Natural killer cell (primary cell): ENCODE measurements at regions not wholly inside any gene's neighbourhood (a gene's known extent, or its start where the extent isn't known, plus 50 kb on each side); places are given as distances from the start of the nearest gene placed in this dataset.

ENCODE experiments used
- ATAC-seq, 3 donors: fragments of 150-1000 bp in 2 of 3; fragments of 200-7000 bp in 1 of 3; cut with Tn5 transposase; 1 replicate in 1 of 3; 2 replicates in 2 of 3; pipeline ENCODE4 v1.10.0; 2021; ENCODE audit warnings: mild to moderate bottlenecking in 2 of 3, moderate library complexity in 2 of 3
- DNase-seq, 2 donors: peaks; one replicate each; pipeline versions ENCODE4 v3.0.0 to v3.0.0-alpha.2; 2013 to 2021; ENCODE audit warnings: mixed read lengths in 1 of 2
- H3K27ac ChIP-seq: one replicate; pipeline ENCODE4 v1.5.1; 2013; ENCODE audit warnings: mild to moderate bottlenecking, low read length
- H3K27me3 ChIP-seq: one replicate; pipeline ENCODE4 v1.6.1; 2013; ENCODE audit warnings: low read length; ENCODE audit not compliant: control insufficient read depth, insufficient read depth
- H3K36me3 ChIP-seq: one replicate; pipeline ENCODE4 v1.6.1; 2013; ENCODE audit warnings: low read length; ENCODE audit not compliant: control insufficient read depth, insufficient read depth
- H3K4me1 ChIP-seq: one replicate; pipeline ENCODE4 v1.6.1; 2013; ENCODE audit warnings: low read length; ENCODE audit not compliant: control insufficient read depth, insufficient read depth
- H3K4me3 ChIP-seq: one replicate; pipeline ENCODE4 v1.5.1; 2013; ENCODE audit warnings: low read length
- H3K9me3 ChIP-seq: one replicate; pipeline ENCODE4 v1.6.1; 2013; ENCODE audit warnings: low read length; ENCODE audit not compliant: control insufficient read depth, insufficient read depth
- H3K27ac Mint-ChIP-seq, 2 donors: one replicate each; pipeline ENCODE4 v1.8.0; 2022; ENCODE audit warnings: mild to moderate bottlenecking in 2 of 2, mixed read lengths in 2 of 2, moderate library complexity in 1 of 2
- H3K27me3 Mint-ChIP-seq, 2 donors: one replicate each; pipeline ENCODE4 v1.8.0; 2022; ENCODE audit warnings: low read depth in 2 of 2, mixed read lengths in 2 of 2
- H3K36me3 Mint-ChIP-seq: one replicate; pipeline ENCODE4 v1.8.0; 2022; ENCODE audit warnings: mixed read lengths
- H3K4me1 Mint-ChIP-seq, 2 donors: one replicate each; pipeline ENCODE4 v1.8.0; 2022; ENCODE audit warnings: mixed read lengths in 2 of 2
- H3K4me3 Mint-ChIP-seq: one replicate; pipeline ENCODE4 v1.8.0; 2022; ENCODE audit warnings: mild to moderate bottlenecking, moderate library complexity, mixed read lengths
- H3K9me3 Mint-ChIP-seq, 2 donors: one replicate each; pipeline ENCODE4 v1.8.0; 2022; ENCODE audit warnings: mixed read lengths in 2 of 2
- CTCF ChIP-seq: fragments of 200-600 bp; IDR thresholded peaks from one replicate; pipeline ENCODE4 v1.8.0; 2022; ENCODE audit warnings: antibody characterized with exemption
- WGBS: methylation state at CpG from one replicate; pipeline ENCODE4 v1.1.7; 2013; ENCODE audit warnings: missing lambda C conversion rate; ENCODE audit not compliant: insufficient coverage; 5-methylcytosine and 5-hydroxymethylcytosine counted together
- intact Hi-C: fragments of 100-400 bp; cut with micrococcal nuclease; formaldehyde crosslinking; loops from one replicate; pipeline ENCODE4 v1.14.2; 2022

- Mint-ChIP-seq H3K27me3 (peaks cover 8 to 11% of the 10 kb centered on the region in 2 donors), H3K4me1 (no peaks in the 10 kb centered on the region), H3K27ac (no peak overlapping the region), H3K4me3 (no peak overlapping the region), H3K36me3 (no peaks in the 10 kb centered on the region), H3K9me3 (no peaks in the 10 kb centered on the region)
- DNase-seq (no peak), ATAC-seq (no peak)
- H3K27ac ChIP-seq, result no peak overlapping the region
- H3K9me3 ChIP-seq, result no peaks in the 10 kb centered on the region
- WGBS, result 75% methylated on average over 6 of the region's 6 CpGs
- peaks cover 3% of the 10 kb centered on the region for H3K27me3 ChIP-seq
- no peak overlapping the region for H3K4me3 ChIP-seq
- intact Hi-C loops, result no loop called here
- no peaks in the 10 kb centered on the region for H3K36me3 ChIP-seq
- TF ChIP-seq CTCF, result no peak
- no peaks in the 10 kb centered on the region for H3K4me1 ChIP-seq
Measured at GRCh38 chr14:34364201-34364600, 97.8 kb downstream of the SPTSSA start.

- no peaks in the 10 kb centered on the region for H3K9me3 Mint-ChIP-seq
- TF ChIP-seq CTCF, result no peak
- intact Hi-C loops, result no loop called here
- 44% methylated on average over 6 of the region's 6 CpGs for WGBS
- H3K27ac Mint-ChIP-seq, result no peak overlapping the region
- Histone ChIP-seq H3K27ac (no peak overlapping the region), H3K4me1 (no peaks in the 10 kb centered on the region), H3K36me3 (no peaks in the 10 kb centered on the region), H3K27me3 (peaks cover 3% of the 10 kb centered on the region), H3K9me3 (no peaks in the 10 kb centered on the region), H3K4me3 (no peak overlapping the region)
- H3K27me3 Mint-ChIP-seq, result peaks cover 8 to 9% of the 10 kb centered on the region in 2 donors
- H3K4me1 Mint-ChIP-seq, result no peaks in the 10 kb centered on the region
- H3K4me3 Mint-ChIP-seq, result no peak overlapping the region
- no peaks in the 10 kb centered on the region for H3K36me3 Mint-ChIP-seq
- ATAC-seq (no peak), DNase-seq (no peak)
Measured at GRCh38 chr14:34363733-34364134, 98.3 kb downstream of the SPTSSA start.

- no peak for DNase-seq
- Mint-ChIP-seq H3K4me3 (no peak overlapping the region), H3K9me3 (no peaks in the 10 kb centered on the region), H3K27me3 (peaks cover 7 to 8% of the 10 kb centered on the region in 2 donors), H3K27ac (no peak overlapping the region), H3K4me1 (no peaks in the 10 kb centered on the region), H3K36me3 (no peaks in the 10 kb centered on the region)
- no peak for ATAC-seq
- intact Hi-C loops, result no loop called here
- 92% methylated on average over 3 of the region's 3 CpGs for WGBS
- no peaks in the 10 kb centered on the region for H3K36me3 ChIP-seq
- H3K4me1 ChIP-seq, result no peaks in the 10 kb centered on the region
- no peaks in the 10 kb centered on the region for H3K9me3 ChIP-seq
- TF ChIP-seq CTCF, result no peak
- H3K27me3 ChIP-seq, result peaks cover 3% of the 10 kb centered on the region
- H3K27ac ChIP-seq, result no peak overlapping the region
- H3K4me3 ChIP-seq, result no peak overlapping the region
Measured at GRCh38 chr14:34362641-34363251, 99.3 kb downstream of the SPTSSA start.

DNA sequence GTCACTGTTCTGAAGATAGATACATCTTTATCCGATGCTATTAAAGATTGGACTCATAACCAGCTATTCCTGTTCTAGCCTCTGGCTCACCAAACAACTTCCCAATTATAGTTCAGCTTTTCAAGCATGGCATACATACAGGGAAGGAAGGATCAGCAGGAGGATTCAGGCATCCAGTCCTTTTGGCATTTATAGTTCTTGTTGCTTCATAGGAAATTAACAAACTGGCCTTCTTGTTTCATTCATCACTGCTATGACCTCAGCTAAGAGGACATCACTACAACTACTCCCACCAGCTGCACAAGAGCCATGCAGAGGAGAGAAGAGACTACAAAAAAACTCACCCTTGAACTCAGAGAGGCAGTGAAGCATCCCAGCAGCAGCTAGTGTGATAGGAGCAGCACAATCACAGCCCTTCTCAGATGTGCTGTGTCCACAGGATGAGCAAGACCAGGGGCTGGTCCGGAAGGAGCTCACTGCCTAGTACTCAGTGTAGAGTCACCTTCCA is 100.5 kb downstream of the SPTSSA start:
- Histone ChIP-seq H3K27ac (no peak overlapping the region), H3K4me3 (no peak overlapping the region), H3K36me3 (no peaks in the 10 kb centered on the region), H3K9me3 (no peaks in the 10 kb centered on the region), H3K27me3 (peaks cover 3% of the 10 kb centered on the region), H3K4me1 (no peaks in the 10 kb centered on the region)
- intact Hi-C loops, result no loop called here
- WGBS, result 100% methylated on average over 2 of the region's 2 CpGs
- Mint-ChIP-seq H3K27me3 (peaks cover 7 to 8% of the 10 kb centered on the region in 2 donors), H3K9me3 (no peaks in the 10 kb centered on the region), H3K4me3 (no peak overlapping the region), H3K36me3 (no peaks in the 10 kb centered on the region), H3K4me1 (no peaks in the 10 kb centered on the region), H3K27ac (no peak overlapping the region)
- DNase-seq (no peak), ATAC-seq (no peak)
- TF ChIP-seq CTCF, result no peak
